ENCODE measurements at regions not wholly inside any gene's neighbourhood (a gene's known extent, or its start where the extent isn't known, plus 50 kb on each side); places are given as distances from the start of the nearest gene placed in this dataset.

DNA sequence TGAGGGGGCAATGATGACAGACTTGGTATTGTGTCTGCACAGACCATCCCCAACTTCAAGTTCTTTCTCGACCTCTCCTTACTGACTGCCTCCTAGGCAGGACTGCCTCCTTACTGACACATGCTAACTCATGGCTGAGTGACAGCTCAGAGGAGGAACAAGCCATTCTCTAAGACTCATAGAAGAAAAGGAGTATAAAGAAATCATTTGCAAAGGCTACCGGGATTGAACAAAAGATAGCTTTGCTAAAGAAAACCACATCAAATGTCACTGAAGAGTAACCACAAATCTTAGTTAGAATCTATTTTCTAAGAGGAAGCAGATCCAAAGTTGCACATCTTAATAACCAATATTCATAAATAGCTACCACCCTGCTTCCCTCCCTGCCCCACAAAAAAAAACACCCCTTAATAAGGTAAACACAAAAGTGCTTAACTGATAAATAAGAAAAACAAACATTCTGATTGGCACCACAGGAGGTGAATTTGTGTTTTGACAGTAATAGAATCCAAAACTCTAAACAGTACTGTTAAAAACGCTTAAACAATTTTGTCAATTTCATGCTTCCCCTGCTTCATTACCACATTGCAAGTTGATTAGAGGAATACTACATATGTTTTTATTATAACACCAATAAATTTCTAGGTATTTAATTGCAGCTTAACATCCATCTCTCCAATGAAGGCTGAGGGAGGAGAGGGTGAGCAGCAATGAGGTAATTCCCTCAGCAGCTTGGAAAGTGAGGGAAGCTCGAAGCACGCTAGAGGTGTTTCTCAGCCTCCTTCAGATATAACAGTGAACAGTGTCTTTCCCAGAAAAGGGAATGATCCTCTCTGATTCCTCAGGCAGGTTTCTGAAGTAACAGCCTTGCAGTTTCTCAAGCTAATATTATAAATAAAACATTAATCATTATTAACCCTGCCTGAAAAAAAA, 160.0 kb downstream of the HNRNPD start:
- Histone ChIP-seq H3K4me1 (ENCODE audit: insufficient read depth, low read length, severe bottlenecking) (no peaks in the 10 kb centered on the region), H3K27ac (ENCODE audit: low read depth, low read length, poor library complexity, severe bottlenecking) (no peak overlapping the region), H4K20me1 (ENCODE audit: insufficient read depth, low read length) (no peaks in the 10 kb centered on the region), H3K36me3 (ENCODE audit: insufficient read depth, low read length) (no peaks in the 10 kb centered on the region), H2AFZ (ENCODE audit: low read length) (no peak overlapping the region), H3K9ac (ENCODE audit: low read length) (no peak overlapping the region), H3K4me3 (ENCODE audit: low read depth, low read length, poor library complexity, severe bottlenecking) (no peak overlapping the region), H3K9me3 (ENCODE audit: low read length) (no peaks in the 10 kb centered on the region), H3K79me2 (ENCODE audit: insufficient read depth, low read length) (no peaks in the 10 kb centered on the region), H3K9me2 (ENCODE audit: low read depth, low read length) (no peaks in the 10 kb centered on the region), H3K4me2 (ENCODE audit: low read length) (no peak overlapping the region), H3F3A (ENCODE audit: insufficient read depth, low read length) (no peaks in the 10 kb centered on the region), H3K27me3 (ENCODE audit: insufficient read depth, low read length) (no peaks in the 10 kb centered on the region)
- TF ChIP-seq, protein P1, sequence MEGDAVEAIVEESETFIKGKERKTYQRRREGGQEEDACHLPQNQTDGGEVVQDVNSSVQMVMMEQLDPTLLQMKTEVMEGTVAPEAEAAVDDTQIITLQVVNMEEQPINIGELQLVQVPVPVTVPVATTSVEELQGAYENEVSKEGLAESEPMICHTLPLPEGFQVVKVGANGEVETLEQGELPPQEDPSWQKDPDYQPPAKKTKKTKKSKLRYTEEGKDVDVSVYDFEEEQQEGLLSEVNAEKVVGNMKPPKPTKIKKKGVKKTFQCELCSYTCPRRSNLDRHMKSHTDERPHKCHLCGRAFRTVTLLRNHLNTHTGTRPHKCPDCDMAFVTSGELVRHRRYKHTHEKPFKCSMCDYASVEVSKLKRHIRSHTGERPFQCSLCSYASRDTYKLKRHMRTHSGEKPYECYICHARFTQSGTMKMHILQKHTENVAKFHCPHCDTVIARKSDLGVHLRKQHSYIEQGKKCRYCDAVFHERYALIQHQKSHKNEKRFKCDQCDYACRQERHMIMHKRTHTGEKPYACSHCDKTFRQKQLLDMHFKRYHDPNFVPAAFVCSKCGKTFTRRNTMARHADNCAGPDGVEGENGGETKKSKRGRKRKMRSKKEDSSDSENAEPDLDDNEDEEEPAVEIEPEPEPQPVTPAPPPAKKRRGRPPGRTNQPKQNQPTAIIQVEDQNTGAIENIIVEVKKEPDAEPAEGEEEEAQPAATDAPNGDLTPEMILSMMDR (IDR thresholded peaks at IDR 0.05; ENCODE audit: low read length) = no peak
- no peak for TF ChIP-seq EZH2 (IDR thresholded peaks at IDR 0.05; ENCODE audit: borderline replicate concordance, low read length)

DNA sequence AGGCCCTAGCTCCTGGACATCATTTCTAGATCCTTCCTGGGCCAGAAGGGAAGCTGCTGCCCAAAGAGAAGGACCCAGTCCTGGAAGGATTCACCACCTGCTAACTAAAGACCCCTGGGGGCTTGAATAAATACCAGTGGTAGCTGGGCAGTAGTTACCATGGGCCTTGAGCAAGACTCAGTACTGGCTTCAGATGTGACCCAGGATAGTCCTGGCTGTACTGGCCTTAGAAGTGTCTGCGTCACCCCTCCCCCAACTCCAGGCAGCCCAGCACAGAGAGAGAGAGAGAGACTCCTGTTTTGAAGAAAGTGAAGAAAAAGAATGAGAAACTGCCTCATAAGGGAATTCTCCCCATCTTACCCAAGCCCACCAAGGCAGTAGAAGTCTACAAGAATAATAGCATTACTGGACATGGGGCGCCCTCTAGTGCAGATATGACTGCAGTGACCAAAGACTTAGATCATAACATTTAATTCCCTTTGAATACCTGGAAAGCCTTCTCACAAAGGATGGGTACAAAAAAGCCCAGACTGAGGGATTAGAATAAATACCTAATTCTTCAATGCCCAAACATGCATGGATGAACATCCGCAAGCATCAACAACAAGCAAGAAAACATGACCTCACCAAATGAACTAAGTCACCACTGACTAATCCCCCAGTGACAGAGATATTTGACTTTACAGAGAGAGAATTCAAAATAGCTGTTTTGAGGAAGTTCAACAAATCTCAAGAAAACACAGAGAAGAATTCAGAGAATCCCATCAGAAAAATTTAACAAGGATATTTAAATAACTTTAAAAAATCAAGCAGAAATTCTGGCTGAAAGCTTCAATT, 171.8 kb downstream of the HNRNPD start:
- no peak overlapping the region for H2AFZ ChIP-seq (ENCODE audit: low read length)
- TF ChIP-seq, protein P1 (IDR thresholded peaks at IDR 0.05; ENCODE audit: low read length) = peak; percentile 90
- TF ChIP-seq EZH2 (IDR thresholded peaks at IDR 0.05; ENCODE audit: borderline replicate concordance, low read length) = no peak
- H3F3A ChIP-seq (ENCODE audit: insufficient read depth, low read length) = no peaks in the 10 kb centered on the region
- no peaks in the 10 kb centered on the region for H3K27me3 ChIP-seq (ENCODE audit: insufficient read depth, low read length)
- no peaks in the 10 kb centered on the region for H3K9me2 ChIP-seq (ENCODE audit: low read depth, low read length)
- no peaks in the 10 kb centered on the region for H3K4me1 ChIP-seq (ENCODE audit: insufficient read depth, low read length, severe bottlenecking)
- H3K9ac ChIP-seq (ENCODE audit: low read length) = no peak overlapping the region
- H3K79me2 ChIP-seq (ENCODE audit: insufficient read depth, low read length) = no peaks in the 10 kb centered on the region
- no peak overlapping the region for H3K4me3 ChIP-seq (ENCODE audit: low read depth, low read length, poor library complexity, severe bottlenecking)
- no peaks in the 10 kb centered on the region for H4K20me1 ChIP-seq (ENCODE audit: insufficient read depth, low read length)
- no peaks in the 10 kb centered on the region for H3K36me3 ChIP-seq (ENCODE audit: insufficient read depth, low read length)
- peaks cover 6% of the 10 kb centered on the region; the same call in 1 of the 2 replicates for H3K9me3 ChIP-seq (ENCODE audit: low read length)
- no peak overlapping the region for H3K4me2 ChIP-seq (ENCODE audit: low read length)
- H3K27ac ChIP-seq (ENCODE audit: low read depth, low read length, poor library complexity, severe bottlenecking) = no peak overlapping the region

DNA sequence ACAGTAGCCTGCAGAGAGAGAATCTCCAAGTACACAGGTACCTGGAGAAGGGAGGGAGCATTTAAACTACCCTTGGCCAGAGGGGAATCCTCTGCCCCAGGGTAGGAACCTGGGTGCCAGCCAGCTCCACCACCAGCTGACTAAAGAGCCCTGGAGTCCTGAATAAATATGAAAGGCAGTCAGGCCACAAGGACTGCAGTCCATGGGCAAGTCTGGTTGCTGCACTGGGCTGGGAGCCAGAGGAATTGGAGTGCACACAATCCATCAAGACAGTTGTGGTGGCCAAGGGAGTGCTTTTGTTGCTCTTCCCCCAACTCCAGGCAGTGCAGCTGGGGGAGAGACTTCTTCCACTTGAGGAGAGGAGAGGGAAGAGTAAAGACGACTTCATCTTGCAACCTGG, 172.5 kb downstream of the HNRNPD start:
- Histone ChIP-seq H3F3A (ENCODE audit: insufficient read depth, low read length) (no peaks in the 10 kb centered on the region), H3K9me2 (ENCODE audit: low read depth, low read length) (no peaks in the 10 kb centered on the region), H3K9ac (ENCODE audit: low read length) (no peak overlapping the region), H3K4me3 (ENCODE audit: low read depth, low read length, poor library complexity, severe bottlenecking) (no peak overlapping the region), H3K36me3 (ENCODE audit: insufficient read depth, low read length) (no peaks in the 10 kb centered on the region), H3K27ac (ENCODE audit: low read depth, low read length, poor library complexity, severe bottlenecking) (no peak overlapping the region), H4K20me1 (ENCODE audit: insufficient read depth, low read length) (no peaks in the 10 kb centered on the region), H3K27me3 (ENCODE audit: insufficient read depth, low read length) (no peaks in the 10 kb centered on the region), H3K4me2 (ENCODE audit: low read length) (no peak overlapping the region), H3K4me1 (ENCODE audit: insufficient read depth, low read length, severe bottlenecking) (no peaks in the 10 kb centered on the region), H3K9me3 (ENCODE audit: low read length) (peaks cover 2% of the 10 kb centered on the region; the same call in 1 of the 2 replicates), H3K79me2 (ENCODE audit: insufficient read depth, low read length) (no peaks in the 10 kb centered on the region), H2AFZ (ENCODE audit: low read length) (no peak overlapping the region)
- TF ChIP-seq, protein P1 (IDR thresholded peaks at IDR 0.05; ENCODE audit: low read length) = no peak
- no peak for TF ChIP-seq EZH2 (IDR thresholded peaks at IDR 0.05; ENCODE audit: borderline replicate concordance, low read length)

All from OCI-LY1 (cell line).